ENCODE measurements at regions not wholly inside any gene's neighbourhood (a gene's known extent, or its start where the extent isn't known, plus 50 kb on each side); places are given as distances from the start of the nearest gene placed in this dataset.
"Not testable (repeated sequence)": the region's sequence is repeated elsewhere in the genome, so short reads cannot be mapped to it uniquely, and the experiment has no call there.

DNA sequence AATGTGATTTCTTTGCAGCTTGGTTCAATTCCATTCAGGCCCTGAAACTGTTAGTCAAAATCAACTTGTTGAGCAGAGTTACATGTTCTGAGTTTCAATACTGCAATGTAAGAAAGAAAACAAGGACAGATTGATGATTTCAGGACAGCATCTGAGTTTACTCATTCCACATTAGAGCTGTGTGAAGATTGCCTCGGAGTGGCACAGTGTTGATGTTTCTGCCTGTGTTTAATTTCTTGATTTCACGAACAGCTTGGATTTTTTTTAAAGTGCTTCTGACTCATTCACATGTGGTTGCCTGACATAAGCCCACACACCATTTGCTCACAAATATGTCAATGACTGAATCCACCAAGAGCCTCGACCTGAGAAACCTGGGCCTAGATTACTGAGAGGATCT, 101.2 kb upstream of the PARD3 start:
- peak; percentile 50 for DNase-seq

DNA sequence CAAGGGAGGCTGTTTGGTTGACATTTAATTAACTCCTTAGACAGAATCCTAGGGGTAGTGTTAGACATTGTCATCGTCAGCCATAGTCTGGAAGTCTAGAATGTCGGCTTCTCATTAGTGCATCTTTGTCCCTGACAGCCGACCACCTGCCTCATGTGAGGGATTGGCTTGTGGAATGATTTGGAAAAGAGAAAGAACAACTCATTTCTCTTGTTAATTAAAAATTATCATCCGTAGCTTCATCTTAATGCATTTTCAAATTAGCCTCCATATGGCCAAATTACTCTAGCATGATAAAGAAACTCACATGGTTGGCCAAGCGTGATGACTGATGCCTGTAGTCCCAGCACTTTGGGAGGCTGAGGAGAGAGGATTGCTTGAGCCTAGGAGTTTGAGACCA, 97.7 kb upstream of the PARD3 start:
- in situ Hi-C loops (cut with HindIII; ENCODE audit: low pct_ligation_motif_present, low pct_unique_long_range_greater_than_20kb, low sequenced_read_pairs): no loop called here
- no peak for DNase-seq

More for the DNA sequence above, 101.2 kb upstream of the PARD3 start:
- in situ Hi-C loops (cut with HindIII; ENCODE audit: low pct_ligation_motif_present, low pct_unique_long_range_greater_than_20kb, low sequenced_read_pairs): no loop called here

DNA sequence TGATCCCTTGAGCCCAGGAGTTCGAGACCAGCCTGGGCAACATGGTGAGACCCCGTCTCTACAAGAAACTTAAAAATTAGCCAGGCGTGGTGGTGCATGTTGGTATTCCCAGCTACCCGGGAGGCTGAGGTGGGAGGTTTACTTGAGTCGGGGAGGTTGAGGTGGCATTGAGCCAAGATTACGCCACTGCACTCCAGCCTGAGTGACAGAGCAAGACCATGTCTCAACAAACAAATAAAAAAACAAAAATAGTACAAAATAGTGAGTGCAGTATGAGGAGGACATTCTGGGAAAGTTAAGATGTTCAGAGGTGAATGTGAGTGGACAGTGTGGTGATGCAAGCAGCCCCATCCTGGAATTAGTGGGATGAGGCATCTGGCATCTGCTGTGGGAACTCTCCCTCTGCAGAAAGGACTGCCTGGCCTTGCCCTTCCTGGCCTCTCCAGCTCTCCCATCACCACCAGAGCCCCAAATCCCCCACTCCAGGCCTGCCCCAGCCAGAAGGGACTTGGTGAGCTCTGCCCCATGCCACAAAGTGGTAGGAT, 96.6 kb upstream of the PARD3 start:
- DNase-seq: no peak
- in situ Hi-C loops (cut with HindIII; ENCODE audit: low pct_ligation_motif_present, low pct_unique_long_range_greater_than_20kb, low sequenced_read_pairs): no loop called here

DNA sequence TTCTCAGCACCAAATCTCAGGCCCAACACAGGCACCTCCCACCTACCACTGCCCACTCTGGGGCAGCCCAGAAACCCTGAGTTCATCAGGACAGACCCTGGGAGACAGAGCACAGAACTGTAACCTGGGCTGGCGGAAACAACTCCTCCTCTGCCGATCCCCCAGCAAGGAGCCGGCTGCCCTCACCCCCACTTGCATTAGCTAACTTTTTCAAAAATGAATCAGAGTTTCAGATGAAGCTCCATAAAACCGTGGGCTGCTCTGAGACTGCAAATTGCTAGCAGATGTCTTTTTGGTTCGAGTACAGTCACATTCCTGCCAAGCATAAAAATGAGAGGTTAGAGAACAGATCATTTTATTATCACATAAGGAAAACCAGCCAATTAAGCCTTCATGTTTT, 93.4 kb upstream of the PARD3 start:
- no peak for DNase-seq

DNA sequence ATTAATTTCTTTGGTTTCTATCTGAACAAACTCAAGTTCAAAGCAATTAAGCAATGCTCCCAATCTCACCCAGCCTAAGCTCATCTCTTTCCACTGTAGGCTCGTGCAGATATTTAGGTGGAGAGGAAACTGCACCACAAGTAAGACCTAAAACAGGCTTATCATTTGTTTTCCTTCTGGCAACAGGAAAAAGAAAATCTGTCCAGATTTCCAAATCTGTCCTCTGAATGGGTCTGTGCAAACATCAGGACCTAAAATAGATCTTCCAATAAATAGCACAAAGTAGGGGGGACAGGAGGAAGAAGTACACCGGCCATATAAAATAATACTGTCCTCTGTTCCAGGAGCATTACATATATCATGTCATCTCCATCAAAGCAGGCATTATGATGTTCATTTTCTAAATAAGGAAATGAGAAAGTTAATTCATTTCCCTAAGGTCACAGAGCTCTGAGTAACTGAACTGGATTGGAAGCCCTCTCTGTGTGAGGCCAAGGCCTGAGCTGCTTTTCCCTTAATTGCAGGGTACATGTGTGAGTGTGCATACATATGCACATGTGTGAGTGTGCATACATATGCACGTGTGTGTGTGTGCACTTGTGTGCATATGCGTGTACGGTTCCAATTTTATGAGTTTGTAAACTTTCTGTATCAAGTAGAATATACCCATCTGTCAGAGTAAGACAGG, 92.8 kb upstream of the PARD3 start:
- DNase-seq: no peak
- in situ Hi-C loops (cut with HindIII; ENCODE audit: low pct_ligation_motif_present, low pct_unique_long_range_greater_than_20kb, low sequenced_read_pairs): no loop called here

More for the DNA sequence above, 93.4 kb upstream of the PARD3 start:
- in situ Hi-C loops (cut with HindIII; ENCODE audit: low pct_ligation_motif_present, low pct_unique_long_range_greater_than_20kb, low sequenced_read_pairs): no loop called here

DNA sequence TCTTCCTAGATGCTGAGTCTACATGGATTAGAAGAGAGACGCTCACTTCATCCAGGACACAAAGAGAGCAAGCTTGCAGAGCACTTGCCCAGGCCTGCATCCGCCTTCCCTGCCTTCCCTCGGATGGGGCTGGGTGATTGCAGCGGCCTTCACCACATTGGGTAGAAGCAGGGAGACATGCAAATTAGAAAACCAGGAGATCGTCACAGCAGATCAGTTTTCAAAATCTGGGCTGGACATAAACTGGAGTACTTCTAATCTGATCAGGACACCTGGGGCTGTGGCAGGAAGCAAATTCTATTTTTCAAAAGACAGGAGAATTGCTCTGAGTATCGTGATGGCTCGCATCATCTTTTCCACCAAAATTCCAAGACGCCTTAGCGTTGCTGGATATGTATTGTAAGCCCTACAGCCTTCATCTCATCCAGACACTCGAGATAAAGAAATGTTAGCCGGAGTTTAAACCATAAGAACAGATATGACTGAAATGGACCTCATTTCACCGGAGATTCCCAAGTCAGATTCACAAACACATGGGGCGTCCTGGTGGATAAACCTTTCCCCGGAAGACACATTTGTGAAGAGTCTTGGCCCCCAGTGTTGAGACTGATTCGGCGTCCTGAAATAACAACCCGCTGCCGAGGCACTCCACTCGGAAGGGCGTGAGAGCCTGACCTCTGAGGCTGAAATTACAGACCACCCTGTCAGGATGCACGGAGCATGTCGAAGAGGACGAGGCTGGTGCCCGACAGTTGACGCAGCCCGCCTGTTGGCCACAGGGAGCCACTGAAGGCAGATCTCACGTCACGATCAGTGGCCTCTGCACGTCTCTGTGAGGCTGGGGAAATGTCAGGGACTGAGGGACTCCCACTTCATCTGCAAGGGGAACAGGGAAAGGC, 91.2 kb upstream of the PARD3 start:
- in situ Hi-C loops (cut with HindIII; ENCODE audit: low pct_ligation_motif_present, low pct_unique_long_range_greater_than_20kb, low sequenced_read_pairs): no loop called here
- no peak for DNase-seq

DNA sequence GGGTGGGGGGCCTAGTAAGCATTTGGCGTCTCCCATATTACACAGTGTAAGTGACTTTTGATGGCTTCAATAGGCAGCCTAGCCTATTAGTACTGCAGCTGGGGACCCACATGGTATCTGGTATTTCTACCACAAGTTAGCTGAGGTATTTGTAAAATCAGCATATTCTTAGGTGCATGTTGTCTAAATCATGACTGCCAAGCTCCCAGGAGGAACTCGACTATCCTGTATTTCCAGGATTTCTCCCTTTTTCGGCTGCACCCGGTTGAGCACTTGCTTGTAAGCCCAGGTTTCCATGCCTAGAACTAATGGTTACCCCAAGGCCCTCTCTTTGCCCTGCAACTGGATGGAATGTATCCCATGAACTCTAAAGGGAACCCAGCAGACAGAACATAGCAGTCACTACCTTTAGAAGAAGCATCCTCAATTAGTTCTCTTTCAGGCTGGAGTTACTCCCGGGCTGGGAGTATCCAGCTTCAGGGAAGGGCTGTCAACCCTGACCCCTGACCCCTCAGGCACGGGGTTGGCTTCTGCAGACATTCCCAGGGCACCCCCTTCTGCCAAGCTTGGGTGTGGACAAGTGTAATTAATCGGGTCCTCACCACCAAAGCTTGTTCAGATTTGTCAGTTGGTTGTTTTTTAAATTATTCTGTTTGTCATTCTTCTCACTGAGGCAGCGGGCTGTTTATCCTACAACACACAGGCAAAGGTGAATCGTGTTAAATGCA, 90.3 kb upstream of the PARD3 start:
- DNase-seq: no peak

DNA sequence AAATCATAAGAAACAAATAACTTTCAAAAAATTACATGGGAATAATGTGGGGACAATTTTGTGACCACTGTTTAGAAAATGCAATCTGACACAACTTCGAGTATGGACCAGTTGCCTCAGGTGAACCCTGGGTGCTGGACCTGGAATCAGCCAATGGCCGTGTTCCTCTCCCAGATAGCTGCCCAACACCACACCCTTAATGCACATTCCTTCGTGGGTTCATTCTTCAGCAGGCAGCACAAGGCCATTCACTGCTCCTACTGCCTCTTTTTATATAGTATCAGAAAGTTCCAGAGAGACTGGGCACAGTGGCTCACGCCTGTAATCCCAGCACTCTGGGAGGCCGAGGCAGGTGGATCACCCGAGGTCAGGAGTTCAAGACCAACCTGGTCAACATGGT, 89.1 kb upstream of the PARD3 start:
- in situ Hi-C loops (cut with HindIII; ENCODE audit: low pct_ligation_motif_present, low pct_unique_long_range_greater_than_20kb, low sequenced_read_pairs): no loop called here
- DNase-seq: no peak

More for the DNA sequence above, 90.3 kb upstream of the PARD3 start:
- in situ Hi-C loops (cut with HindIII; ENCODE audit: low pct_ligation_motif_present, low pct_unique_long_range_greater_than_20kb, low sequenced_read_pairs): no loop called here

DNA sequence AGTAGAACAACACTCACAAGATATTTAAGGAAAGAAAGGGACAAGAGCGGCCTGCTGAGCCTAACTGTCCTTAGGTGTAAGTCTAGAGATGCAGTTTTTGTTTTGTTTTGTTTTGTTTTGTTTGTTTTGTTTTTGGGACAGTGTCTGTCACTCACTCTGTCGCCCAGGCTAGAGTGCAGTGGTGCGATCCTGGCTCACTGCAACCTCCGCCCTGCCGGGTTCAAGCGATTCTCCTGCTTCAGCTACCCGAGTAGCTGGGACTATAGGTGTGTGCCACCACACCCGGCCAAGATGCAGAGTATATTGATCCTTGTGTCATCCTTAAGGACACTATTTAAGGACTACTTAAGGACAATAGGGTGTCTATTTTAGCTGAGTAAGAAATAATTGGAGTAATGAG, 84.1 kb upstream of the PARD3 start:
- in situ Hi-C loops (cut with HindIII; ENCODE audit: low pct_ligation_motif_present, low pct_unique_long_range_greater_than_20kb, low sequenced_read_pairs): no loop called here
- no peak for DNase-seq

DNA sequence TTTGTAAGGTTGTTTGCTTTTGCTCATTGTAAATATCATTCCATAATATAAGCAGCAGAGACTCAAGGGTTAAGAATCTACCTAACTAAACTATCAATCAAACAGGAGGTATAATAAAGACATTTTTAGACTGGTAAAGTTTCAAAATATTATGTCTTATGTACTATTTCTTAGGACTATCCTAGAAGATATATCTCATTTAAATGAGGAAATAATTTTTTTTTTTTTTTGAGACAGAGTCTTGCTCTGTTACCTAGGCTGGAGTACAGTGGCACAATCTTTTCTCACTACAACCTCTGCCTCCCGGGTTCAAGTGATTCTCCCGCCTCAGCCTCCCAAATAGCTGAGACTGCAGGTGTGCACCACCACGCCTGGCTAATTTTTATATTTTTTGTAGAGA, 80.9 kb upstream of the PARD3 start:
- DNase-seq: no peak
- in situ Hi-C loops (cut with HindIII; ENCODE audit: low pct_ligation_motif_present, low pct_unique_long_range_greater_than_20kb, low sequenced_read_pairs): no loop called here

DNA sequence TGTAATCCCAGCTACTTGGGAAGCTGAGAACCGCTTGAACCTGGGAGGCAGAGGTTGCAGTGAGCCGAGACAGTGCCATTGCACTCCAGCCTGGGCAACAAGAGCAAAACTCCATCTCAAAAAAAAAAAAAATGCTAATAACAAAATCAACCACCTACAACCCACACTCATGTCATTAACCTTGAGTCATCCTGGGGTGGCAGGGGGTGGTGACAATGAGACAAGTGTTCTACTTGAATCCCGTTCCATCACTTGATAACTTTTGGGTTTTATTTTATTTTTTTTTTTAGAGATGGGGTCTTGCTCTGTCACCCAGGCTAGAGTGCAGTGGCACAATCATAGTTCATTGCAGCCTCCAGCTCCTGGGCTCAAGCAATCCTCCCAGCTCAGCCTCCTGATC, 80.0 kb upstream of the PARD3 start:
- DNase-seq; in situ Hi-C loops (cut with HindIII; ENCODE audit: low pct_ligation_motif_present, low pct_unique_long_range_greater_than_20kb, low sequenced_read_pairs): not testable (repeated sequence)

DNA sequence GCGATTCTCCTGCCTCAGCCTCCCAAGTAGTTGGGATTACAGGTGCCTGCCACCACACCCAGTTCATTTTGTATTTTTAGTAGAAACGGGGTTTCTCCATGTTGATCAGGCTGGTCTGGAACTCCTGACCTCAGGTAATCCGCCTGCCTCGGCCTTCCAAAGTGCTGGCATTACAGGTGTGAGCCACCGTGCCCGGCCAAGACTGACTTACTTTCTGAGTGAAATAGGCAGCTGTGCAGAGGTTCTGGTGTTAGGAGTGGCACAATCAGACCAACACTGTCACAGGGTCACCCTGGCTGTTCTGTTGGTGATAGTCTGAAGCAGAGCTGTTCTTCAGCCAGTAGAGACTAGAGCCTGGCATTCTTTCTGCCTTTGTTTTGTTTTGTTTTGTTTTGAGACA, 77.4 kb upstream of the PARD3 start:
- DNase-seq; in situ Hi-C loops (cut with HindIII; ENCODE audit: low pct_ligation_motif_present, low pct_unique_long_range_greater_than_20kb, low sequenced_read_pairs): not testable (repeated sequence)

DNA sequence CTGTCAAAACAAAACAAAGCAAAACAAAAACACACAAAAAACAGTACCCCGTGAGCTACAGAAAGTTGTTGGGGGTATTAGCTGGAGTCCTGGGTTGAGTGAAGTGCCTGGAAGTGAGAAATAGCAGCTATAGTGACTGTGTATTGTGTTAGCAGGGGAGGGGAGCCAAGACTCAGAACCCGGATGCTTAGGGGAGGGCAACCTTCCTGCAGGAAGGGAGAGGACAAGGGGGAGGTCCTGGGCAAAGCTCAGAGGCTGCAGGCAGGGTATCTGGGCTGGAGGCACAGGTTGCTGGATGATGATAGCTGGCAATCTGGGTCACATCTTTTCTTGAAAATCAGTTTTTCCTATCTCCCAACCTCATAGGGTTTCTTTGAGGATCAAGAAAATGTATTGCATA, 75.8 kb upstream of the PARD3 start:
- in situ Hi-C loops (cut with HindIII; ENCODE audit: low pct_ligation_motif_present, low pct_unique_long_range_greater_than_20kb, low sequenced_read_pairs): no loop called here
- no peak for DNase-seq

DNA sequence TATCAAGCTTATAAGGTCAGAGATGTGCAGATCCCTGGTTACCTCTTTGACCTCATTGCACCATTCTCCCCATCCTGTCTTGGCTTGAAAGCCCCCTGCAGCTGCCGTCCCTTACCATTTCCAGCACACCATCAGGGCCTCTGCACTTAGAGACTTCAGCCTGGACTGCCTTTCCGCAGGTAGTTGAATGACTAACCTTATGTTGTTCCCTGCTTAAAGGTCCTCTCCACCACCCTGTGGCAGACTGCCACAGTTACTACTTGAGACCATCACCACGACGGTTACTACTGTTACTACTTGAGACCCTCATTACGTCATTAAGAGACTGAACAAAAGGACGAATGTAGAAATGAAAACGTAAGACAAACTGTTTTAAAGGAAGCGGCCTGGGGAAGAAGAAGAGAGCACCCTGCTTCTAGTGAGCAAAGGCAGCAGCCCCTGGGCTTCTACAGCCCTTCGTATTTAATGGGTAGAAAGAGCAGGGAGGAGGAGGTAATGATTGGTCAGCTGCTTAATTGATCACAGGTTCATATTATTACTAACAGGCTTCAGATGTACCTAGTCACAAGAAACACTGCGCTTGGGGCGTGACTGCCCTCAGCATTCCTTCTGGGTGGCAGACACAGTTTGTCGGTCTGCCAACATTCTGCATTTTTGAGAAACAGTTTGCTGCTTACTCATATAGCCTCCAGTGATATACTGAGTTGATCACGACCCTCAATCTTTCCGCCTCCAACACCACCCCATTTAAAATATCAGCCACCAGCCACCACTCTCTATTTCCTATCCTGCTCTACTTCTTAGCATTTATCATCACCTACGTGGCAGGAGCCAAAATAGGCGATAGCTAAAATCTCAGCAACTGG, 74.1 kb upstream of the PARD3 start:
- in situ Hi-C loops (cut with HindIII; ENCODE audit: low pct_ligation_motif_present, low pct_unique_long_range_greater_than_20kb, low sequenced_read_pairs): no loop called here
- DNase-seq: peak; percentile 46

DNA sequence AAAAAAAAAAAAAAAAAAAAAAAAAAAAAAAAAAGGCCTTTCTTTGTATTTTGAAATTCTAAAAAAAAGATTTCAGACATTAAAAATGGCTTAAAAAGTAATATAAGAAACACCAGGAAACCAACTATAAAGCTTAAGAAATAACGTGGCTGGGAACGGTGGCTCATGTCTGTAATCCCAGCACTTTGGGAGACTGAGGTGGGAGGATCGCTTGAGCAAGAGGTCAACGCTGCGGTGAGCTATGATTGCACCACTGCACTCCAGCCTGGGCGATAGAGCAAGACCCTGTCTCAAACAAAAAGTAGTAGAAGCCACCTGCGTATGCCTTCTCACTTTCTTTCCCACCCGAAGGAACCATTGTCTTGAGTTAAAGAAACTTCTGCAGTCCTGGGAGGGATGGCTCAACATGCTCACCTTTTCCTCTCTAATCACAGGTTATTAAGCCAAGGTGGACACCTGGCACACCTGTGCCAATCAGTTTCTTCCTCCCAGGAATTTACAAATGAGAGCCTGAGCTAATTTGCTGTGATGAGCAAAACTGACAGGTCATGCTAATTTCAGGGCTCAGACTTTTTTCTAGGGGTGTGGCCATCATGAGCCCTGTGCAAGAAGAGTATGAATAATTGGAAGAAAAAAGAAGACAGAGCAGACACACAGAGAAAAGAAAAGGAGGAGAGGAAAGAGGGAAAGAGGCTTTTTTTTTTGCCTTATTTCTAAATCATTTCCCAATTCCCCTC, 72.0 kb upstream of the PARD3 start:
- in situ Hi-C loops (cut with HindIII; ENCODE audit: low pct_ligation_motif_present, low pct_unique_long_range_greater_than_20kb, low sequenced_read_pairs): no loop called here
- no peak for DNase-seq

DNA sequence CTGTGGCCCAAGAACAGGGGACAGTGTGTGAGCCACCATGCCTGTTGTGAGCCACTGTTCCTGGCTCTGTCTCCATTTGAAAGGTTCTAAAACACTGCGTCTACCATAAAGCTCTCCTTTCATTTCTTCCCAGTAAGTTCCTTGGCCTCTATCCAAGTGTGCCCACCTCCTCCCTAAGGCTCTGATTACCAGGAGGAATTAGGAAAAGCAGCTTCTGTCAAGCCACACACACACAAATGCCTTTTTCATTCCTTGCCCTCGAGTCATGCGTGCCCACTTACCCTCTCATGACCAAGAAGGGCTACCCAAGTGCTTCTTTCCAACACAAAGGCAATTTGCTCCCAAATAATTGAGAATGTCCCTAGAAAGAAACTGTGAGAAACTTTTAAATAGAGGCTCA, 70.8 kb upstream of the PARD3 start:
- in situ Hi-C loops (cut with HindIII; ENCODE audit: low pct_ligation_motif_present, low pct_unique_long_range_greater_than_20kb, low sequenced_read_pairs): no loop called here
- peak; percentile 43 for DNase-seq

DNA sequence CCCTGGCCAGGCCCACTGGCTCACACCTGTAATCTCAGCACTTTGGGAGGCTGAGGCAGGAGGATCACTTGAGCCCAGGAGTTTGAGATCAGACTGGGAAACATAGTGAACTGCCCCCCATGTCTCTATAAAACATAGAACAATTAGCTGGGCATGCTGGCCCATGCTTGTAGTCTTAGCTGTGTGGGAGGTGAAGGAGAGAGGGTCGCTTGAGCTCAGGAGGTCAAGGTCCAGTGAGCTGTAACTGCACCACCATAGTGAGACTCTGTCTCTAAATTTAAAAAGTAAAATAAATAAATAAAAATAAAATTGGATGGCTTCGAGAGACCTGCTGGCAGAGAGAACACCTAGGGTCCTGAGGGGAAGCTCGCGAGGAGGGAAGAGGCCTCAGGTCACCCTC, 69.9 kb upstream of the PARD3 start:
- no peak for DNase-seq
- in situ Hi-C loops (cut with HindIII; ENCODE audit: low pct_ligation_motif_present, low pct_unique_long_range_greater_than_20kb, low sequenced_read_pairs): no loop called here
